ENCODE measurements at regions not wholly inside any gene's neighbourhood (a gene's known extent, or its start where the extent isn't known, plus 50 kb on each side); places are given as distances from the start of the nearest gene placed in this dataset.
"Not testable (repeated sequence)": the region's sequence is repeated elsewhere in the genome, so short reads cannot be mapped to it uniquely, and the experiment has no call there.

DNA sequence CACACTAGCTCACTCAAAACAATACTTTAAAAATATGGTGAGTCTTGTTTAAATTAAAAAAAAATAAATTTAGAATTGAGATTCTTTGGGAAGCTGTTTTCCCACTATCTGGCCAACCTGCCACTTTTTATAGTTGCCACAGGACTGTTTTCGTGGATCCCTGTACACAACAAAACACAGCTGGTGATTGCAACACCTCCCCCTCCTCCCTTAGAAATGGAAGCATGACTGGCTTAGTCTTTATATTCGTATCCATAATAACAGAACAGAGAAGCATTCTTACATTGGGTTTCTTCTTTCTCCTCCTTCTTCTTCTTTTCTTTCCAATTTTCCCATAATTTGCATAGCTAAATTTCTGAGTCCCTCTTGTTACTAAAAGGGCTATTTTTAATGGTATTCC lies 79.5 kb upstream of the GJB6 start:
- DNase-seq = no peak

GRCh38 chr13:20311022-20311421 lies 78.9 kb upstream of the GJB6 start:
- no peak for DNase-seq

GRCh38 chr13:20306039-20306438 lies 73.9 kb upstream of the GJB6 start:
- DNase-seq = no peak

DNA sequence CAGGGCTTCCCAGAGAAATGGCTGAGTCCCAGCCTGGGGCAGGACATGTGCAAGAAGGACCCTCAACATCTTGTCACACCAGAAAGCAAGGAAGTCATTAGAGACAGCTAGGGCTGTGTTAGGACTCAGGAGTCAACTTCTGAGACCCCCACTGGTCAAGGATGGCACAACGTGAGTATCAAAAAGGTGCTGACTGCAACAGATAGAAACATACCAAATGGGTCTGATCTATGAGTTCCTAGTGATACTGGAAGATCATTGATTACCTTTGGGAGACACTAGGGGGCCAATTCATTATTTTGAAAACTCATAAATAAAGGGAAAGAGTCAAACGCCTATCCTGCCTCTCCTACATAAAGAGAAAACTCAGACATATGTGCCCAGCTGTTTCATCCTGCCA lies 73.5 kb upstream of the GJB6 start:
- DNase-seq = no peak

- not testable (repeated sequence) for DNase-seq
Measured at GRCh38 chr13:20304061-20304460, 71.9 kb upstream of the GJB6 start.

DNA sequence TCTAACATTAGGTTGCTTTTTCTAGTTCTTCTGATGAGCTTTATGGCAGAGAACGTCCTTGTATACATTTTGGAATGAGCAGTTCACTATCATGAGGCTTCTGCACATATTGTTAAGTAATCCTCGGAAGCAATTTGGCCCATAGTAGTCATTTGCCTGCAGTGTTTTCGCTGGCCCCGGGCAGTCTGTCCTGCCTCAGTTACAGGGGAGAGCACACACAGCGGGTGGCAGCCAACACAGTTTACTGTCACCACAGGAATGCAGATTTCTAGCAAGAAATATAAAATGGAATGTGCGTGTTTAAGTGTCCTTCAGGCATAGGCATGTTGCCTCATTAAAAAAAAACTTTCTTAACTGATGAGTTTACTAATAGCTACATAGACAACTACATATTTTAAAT lies 71.5 kb upstream of the GJB6 start:
- DNase-seq = no peak

GRCh38 chr13:20301403-20302071 lies 69.4 kb upstream of the GJB6 start:
- DNase-seq = peak; percentile 22

DNA sequence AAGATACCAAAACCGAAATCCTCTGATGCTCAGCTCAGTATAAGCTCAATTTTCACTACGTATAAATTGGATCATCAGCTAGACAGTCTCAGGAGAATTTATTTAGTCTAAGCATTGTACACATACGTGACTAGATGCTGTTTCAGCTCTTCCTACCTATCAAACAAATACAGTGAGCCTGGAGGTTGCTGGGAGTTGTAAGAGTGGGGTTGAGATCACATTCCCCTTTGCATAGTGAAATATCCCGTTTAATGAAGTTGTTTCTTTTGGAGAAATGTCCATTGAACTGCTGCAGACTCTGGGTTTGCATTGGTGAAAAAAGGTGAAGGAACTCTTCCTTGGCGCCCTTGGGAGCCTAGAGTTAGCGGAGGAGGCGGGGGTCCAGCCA lies 68.9 kb upstream of the GJB6 start:
- DNase-seq = no peak

- DNase-seq = no peak
Measured at GRCh38 chr13:20297181-20297580, 65.1 kb upstream of the GJB6 start.

DNA sequence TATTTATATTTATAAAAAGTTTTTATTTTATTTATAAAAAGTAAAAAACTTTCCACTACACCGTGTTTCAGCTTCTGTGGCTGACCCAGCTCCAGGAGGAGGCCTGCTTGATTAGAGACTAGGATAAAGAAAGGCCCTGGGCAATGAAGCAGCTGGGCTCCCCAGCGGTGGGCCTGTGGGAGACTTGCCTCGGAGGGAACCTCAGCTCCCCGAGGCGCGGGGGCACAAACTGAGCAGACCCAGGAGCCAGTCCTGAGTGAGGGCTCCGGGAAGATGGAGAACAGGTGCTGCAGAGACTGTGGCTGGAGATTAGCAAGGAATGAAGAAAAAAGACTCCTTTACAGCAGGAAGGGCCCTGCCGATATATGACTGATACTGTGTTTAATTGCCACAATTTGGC lies 63.8 kb upstream of the GJB6 start:
- DNase-seq = no peak

DNA sequence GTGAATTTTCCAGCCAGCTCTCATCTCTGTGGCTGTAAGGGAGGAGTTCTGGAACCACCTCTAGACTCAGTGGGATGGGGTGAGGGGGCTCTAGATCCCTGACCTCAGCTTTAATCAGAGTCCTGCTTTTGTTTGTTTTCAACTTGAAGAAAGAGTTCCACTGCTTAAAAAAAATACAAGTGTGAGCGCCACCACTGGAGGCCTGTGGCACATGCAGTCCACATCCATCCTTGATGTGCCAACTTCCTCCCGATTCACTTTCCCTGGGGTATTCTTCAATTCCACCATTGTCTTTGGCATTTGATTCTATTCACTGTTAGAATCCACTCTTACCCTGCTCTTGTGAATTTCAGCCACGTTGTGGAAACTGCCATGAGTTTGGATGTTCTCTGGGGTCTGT lies 62.4 kb upstream of the GJB6 start:
- DNase-seq = no peak

- DNase-seq = not testable (repeated sequence)
Measured at GRCh38 chr13:20292301-20292700, 60.2 kb upstream of the GJB6 start.

DNA sequence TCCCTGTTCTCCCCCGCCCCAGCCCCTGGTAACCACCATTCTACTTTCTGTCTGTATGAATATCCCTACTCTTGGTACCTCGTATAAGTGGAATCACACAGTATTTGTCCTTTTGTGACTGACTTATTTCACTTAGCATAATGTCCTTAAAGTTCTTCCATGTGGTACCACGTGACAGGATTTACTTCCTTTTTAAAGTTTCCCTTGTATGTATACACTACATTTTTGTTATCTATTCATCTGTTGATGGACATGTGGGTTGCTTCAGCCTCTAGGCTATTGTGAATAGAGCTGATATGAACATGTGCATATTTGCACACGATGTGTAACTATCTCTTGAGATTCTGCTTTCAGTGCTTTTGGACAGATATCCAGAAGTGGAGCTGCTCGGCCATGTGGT lies 59.6 kb upstream of the GJB6 start:
- no peak for DNase-seq

DNA sequence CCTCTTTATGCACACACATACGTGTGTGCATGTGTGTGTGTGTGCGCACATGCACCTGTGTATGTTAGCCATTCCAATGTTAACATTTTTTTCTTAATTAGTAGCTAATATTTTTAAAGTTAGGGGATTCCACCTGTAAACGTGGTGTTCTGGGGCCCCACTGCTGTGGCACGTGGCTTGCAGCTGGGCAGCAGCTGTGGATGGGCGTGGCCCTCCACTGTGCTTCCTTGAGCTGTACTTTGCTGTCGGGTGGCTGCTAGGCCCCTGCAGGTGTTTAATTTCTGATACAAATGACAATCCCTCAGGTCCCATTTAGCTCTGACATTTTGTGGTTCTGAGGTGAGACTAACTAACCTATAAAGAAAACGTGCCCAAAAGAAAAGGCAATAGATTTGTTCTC lies 58.9 kb upstream of the GJB6 start:
- DNase-seq = no peak

- DNase-seq = no peak
Measured at GRCh38 chr13:20288561-20288960, 56.4 kb upstream of the GJB6 start.

GRCh38 chr13:20287976-20288375 lies 55.9 kb upstream of the GJB6 start:
- DNase-seq = no peak

DNA sequence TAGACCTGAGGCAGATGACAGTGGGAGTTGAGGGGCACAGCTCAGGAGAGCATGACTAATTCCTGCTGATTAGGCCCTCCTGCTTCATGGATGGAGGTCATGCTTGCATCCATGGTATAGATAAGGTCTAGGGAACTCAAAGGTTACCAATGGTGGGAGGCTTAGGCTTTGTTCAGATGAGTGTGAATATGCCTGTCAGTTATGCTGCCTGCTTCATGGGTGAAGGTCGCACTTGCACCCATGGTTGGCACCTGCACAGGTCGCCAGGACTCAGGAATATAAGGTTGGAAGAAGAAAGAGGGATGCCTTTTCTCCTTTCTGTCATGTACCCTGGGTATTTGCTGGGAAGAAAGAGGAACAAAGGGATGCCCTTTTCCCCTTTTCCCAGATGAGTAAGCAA lies 53.4 kb upstream of the GJB6 start:
- no peak for DNase-seq
